ENCODE measurements at regions not wholly inside any gene's neighbourhood (a gene's known extent, or its start where the extent isn't known, plus 50 kb on each side); places are given as distances from the start of the nearest gene placed in this dataset.

DNA sequence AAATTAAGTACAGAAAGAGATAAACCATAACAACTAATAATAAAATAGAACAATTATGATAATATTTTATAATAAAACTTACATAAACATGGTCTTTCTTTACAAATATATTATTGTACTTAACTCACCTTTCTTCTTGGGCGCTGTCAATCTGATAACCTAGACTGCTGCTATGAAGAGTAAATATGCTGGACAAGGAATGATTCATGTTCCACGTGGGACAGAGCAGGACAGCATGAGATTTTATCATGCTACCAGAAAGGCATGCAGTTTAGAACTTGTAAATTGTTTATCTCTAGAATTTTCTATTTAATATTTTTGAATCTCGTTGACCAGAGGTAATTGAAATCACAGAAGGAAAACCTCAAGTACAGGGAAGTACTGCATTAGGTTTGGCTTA is 210.7 kb downstream of the ANKRD30B start:
- H3K4me3 ChIP-seq (ENCODE audit: low read length) = no peak overlapping the region
- intact Hi-C loops (cut with DNase I, micrococcal nuclease) = no loop called here
- H3K4me3 Mint-ChIP-seq = no peak overlapping the region
- H3K4me1 ChIP-seq (ENCODE audit: insufficient read depth, low read length) = no peaks in the 10 kb centered on the region
- H3K27ac ChIP-seq (ENCODE audit: low read depth in 1 of 2, low read length in 2 of 2) = no peak overlapping the region
- H3K27me3 Mint-ChIP-seq = peaks cover 4% of the 10 kb centered on the region
- no peaks in the 10 kb centered on the region for H3K36me3 ChIP-seq (ENCODE audit: insufficient read depth, low read length)
- peaks cover 4% of the 10 kb centered on the region for H3K9me3 Mint-ChIP-seq
- TF ChIP-seq, protein P1, sequence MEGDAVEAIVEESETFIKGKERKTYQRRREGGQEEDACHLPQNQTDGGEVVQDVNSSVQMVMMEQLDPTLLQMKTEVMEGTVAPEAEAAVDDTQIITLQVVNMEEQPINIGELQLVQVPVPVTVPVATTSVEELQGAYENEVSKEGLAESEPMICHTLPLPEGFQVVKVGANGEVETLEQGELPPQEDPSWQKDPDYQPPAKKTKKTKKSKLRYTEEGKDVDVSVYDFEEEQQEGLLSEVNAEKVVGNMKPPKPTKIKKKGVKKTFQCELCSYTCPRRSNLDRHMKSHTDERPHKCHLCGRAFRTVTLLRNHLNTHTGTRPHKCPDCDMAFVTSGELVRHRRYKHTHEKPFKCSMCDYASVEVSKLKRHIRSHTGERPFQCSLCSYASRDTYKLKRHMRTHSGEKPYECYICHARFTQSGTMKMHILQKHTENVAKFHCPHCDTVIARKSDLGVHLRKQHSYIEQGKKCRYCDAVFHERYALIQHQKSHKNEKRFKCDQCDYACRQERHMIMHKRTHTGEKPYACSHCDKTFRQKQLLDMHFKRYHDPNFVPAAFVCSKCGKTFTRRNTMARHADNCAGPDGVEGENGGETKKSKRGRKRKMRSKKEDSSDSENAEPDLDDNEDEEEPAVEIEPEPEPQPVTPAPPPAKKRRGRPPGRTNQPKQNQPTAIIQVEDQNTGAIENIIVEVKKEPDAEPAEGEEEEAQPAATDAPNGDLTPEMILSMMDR (IDR thresholded peaks at IDR 0.05) = no peak
- CTCF ChIA-PET = no interaction called here
- no peaks in the 10 kb centered on the region for H3K4me1 Mint-ChIP-seq (ENCODE audit: low read depth)
- peaks cover 5 to 11% of the 10 kb centered on the region in 2 experiments for H3K9me3 ChIP-seq (ENCODE audit: control insufficient read depth in 1 of 2, insufficient read depth in 1 of 2, low read length in 2 of 2)
- POLR2A ChIA-PET = no interaction called here
- no peaks in the 10 kb centered on the region for H3K36me3 Mint-ChIP-seq (ENCODE audit: low read depth)
- ATAC-seq (ENCODE audit: poor library complexity) (no peak), DNase-seq (no peak)
- no peaks in the 10 kb centered on the region for H3K27me3 ChIP-seq (ENCODE audit: control insufficient read depth in 1 of 2, insufficient read depth in 2 of 2, low read length in 2 of 2)
- no peak overlapping the region for H3K27ac Mint-ChIP-seq

- H3K9me3 Mint-ChIP-seq = peaks cover 4% of the 10 kb centered on the region
Observed at GRCh38 chr18:14959550-14959949, 211.6 kb downstream of the ANKRD30B start.

GRCh38 chr18:14961991-14962390 is 214.0 kb downstream of the ANKRD30B start:
- TF ChIP-seq, protein P1 (IDR thresholded peaks at IDR 0.05) = no peak
- peaks cover 0 to 13% of the 10 kb centered on the region in 2 experiments for H3K9me3 ChIP-seq (ENCODE audit: control insufficient read depth in 1 of 2, insufficient read depth in 1 of 2, low read length in 2 of 2)
- no peaks in the 10 kb centered on the region for H3K4me1 ChIP-seq (ENCODE audit: insufficient read depth, low read length)
- H3K27me3 ChIP-seq (ENCODE audit: control insufficient read depth in 1 of 2, insufficient read depth in 2 of 2, low read length in 2 of 2) = no peaks in the 10 kb centered on the region
- Mint-ChIP-seq H3K27me3 (peaks cover 4% of the 10 kb centered on the region), H3K9me3 (peaks cover 2% of the 10 kb centered on the region), H3K27ac (no peak overlapping the region), H3K36me3 (ENCODE audit: low read depth) (no peaks in the 10 kb centered on the region), H3K4me1 (ENCODE audit: low read depth) (no peaks in the 10 kb centered on the region), H3K4me3 (no peak overlapping the region)
- intact Hi-C loops (cut with DNase I, micrococcal nuclease) = no loop called here
- H3K27ac ChIP-seq (ENCODE audit: low read depth in 1 of 2, low read length in 2 of 2) = no peak overlapping the region
- no peaks in the 10 kb centered on the region for H3K36me3 ChIP-seq (ENCODE audit: insufficient read depth, low read length)
- H3K4me3 ChIP-seq (ENCODE audit: low read length) = no peak overlapping the region
- no peak for DNase-seq
- ATAC-seq (ENCODE audit: poor library complexity) = no peak
- ChIA-PET CTCF (no interaction called here), POLR2A (no interaction called here)

More at GRCh38 chr18:14959550-14959949, 211.6 kb downstream of the ANKRD30B start:
- TF ChIP-seq, protein P1 (IDR thresholded peaks at IDR 0.05) = no peak
- Histone ChIP-seq H3K4me1 (ENCODE audit: insufficient read depth, low read length) (no peaks in the 10 kb centered on the region), H3K27ac (ENCODE audit: low read depth in 1 of 2, low read length in 2 of 2) (no peak overlapping the region), H3K9me3 (ENCODE audit: control insufficient read depth in 1 of 2, insufficient read depth in 1 of 2, low read length in 2 of 2) (peaks cover 5 to 11% of the 10 kb centered on the region in 2 experiments), H3K4me3 (ENCODE audit: low read length) (no peak overlapping the region), H3K27me3 (ENCODE audit: control insufficient read depth in 1 of 2, insufficient read depth in 2 of 2, low read length in 2 of 2) (no peaks in the 10 kb centered on the region), H3K36me3 (ENCODE audit: insufficient read depth, low read length) (no peaks in the 10 kb centered on the region)
- no peaks in the 10 kb centered on the region for H3K4me1 Mint-ChIP-seq (ENCODE audit: low read depth)
- ATAC-seq (ENCODE audit: poor library complexity) (no peak), DNase-seq (no peak)
- CTCF ChIA-PET = no interaction called here
- intact Hi-C loops (cut with DNase I, micrococcal nuclease) = no loop called here
- no peaks in the 10 kb centered on the region for H3K36me3 Mint-ChIP-seq (ENCODE audit: low read depth)
- POLR2A ChIA-PET = no interaction called here
- no peak overlapping the region for H3K4me3 Mint-ChIP-seq
- H3K27me3 Mint-ChIP-seq = peaks cover 4% of the 10 kb centered on the region
- no peak overlapping the region for H3K27ac Mint-ChIP-seq
